A673 (cell line): ENCODE measurements at regions not wholly inside any gene's neighbourhood (a gene's known extent, or its start where the extent isn't known, plus 50 kb on each side); places are given as distances from the start of the nearest gene placed in this dataset.

ENCODE experiments used
- CTCF ChIP-seq: fragments of 300-800, 200-600 bp; sonication (generic); conservative IDR thresholded peaks from 2 replicates; pipeline ENCODE4 v1.5.1; 2017; ENCODE audit warnings: low read depth, mild to moderate bottlenecking, antibody characterized with exemption, low read length, moderate library complexity, mixed read lengths
- EZH2 ChIP-seq: fragments of 200-600 bp; sonication (generic); IDR thresholded peaks from 2 replicates; pipeline ENCODE4 v1.6.1; 2017; ENCODE audit warnings: borderline replicate concordance, low read depth, mild to moderate bottlenecking, mixed read lengths, antibody characterized with exemption, low read length; ENCODE audit not compliant: poor library complexity, severe bottlenecking

DNA sequence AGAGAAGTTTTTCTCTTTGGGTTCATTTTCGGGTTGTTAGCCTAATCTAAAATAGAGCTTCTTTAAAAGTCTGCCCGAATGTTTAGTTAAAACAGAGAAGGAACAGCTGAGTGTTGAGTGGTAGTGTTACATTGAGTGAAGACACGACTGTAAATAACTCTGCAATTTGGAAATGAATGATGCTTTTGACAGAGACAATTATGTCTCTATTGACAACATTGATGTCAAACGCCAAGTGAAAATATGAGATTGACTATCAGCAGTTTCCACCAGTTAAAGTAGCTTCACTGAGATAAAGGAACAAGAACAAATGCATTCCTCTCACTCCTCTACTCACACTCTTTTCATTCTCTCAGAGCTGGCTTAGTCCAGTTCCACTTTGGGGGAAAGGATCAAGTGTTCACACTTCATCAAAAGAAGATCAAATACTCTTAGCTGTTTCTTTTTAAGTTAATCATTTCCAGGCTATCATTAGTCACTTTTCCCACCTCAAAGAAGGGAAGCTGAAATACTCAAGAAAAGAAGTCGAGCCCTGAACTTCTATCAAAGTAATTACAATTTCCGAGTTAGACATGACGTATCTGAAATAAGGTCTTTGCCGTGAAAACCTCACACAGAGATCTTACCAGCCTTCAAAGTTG lies 399.1 kb upstream of the DPH6 start:
- no peak for TF ChIP-seq CTCF
- TF ChIP-seq EZH2, result no peak
